ES-I3 (cell line): ENCODE measurements at regions not wholly inside any gene's neighbourhood (a gene's known extent, or its start where the extent isn't known, plus 50 kb on each side); places are given as distances from the start of the nearest gene placed in this dataset.
"Not testable (repeated sequence)": the region's sequence is repeated elsewhere in the genome, so short reads cannot be mapped to it uniquely, and the experiment has no call there.

Experiments
- H3K36me3 ChIP-seq: 2 replicates; pipeline ENCODE4 v1.6.1; 2013; ENCODE audit warnings: mild to moderate bottlenecking, low read length, control low read depth, moderate library complexity; ENCODE audit not compliant: insufficient read depth
- H3K4me1 ChIP-seq: 2 replicates; pipeline ENCODE4 v1.6.1; 2013; ENCODE audit warnings: mild to moderate bottlenecking, control low read depth, low read length; ENCODE audit not compliant: insufficient read depth
- H3K9ac ChIP-seq: 2 replicates; pipeline ENCODE4 v1.6.1; 2013; ENCODE audit warnings: low read depth, mild to moderate bottlenecking, low read length, moderate library complexity
- H3K9me3 ChIP-seq: 2 replicates; pipeline ENCODE4 v1.6.1; 2013; ENCODE audit warnings: mild to moderate bottlenecking, low read length, moderate library complexity; ENCODE audit not compliant: control insufficient read depth, insufficient read depth

- Histone ChIP-seq H3K36me3 (no peaks in the 10 kb centered on the region), H3K4me1 (0 out of 2 replicates have a peak, but pooled peaks cover 5% of the 10 kb centered on the region), H3K9ac (no peak overlapping the region)
Measured at GRCh38 chr6:97702248-97702647, 419.2 kb upstream of the MMS22L start.

DNA sequence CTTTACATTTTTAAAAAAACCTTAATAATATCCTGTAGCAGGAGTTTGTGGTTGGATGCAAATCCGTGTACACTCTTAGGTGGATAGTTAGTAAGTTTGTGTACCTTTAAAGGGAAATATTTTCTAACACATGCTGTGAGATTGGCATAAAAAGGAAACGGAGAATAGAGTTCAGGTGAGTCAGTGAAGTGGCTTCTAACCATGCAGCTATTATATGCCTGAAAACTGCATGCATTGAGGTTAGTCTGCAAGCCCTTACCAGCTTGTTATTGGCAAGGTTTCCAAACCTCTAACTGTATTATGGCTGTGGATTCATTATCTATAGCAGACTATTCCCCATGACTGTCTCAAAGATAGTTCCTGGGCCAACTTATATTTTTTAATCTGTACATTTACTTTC lies 420.6 kb upstream of the MMS22L start:
- H3K36me3 ChIP-seq: no peaks in the 10 kb centered on the region
- H3K9me3 ChIP-seq: no peaks in the 10 kb centered on the region
- no peak overlapping the region for H3K9ac ChIP-seq
- 0 out of 2 replicates have a peak, but pooled peaks cover 5% of the 10 kb centered on the region for H3K4me1 ChIP-seq

More at GRCh38 chr6:97702248-97702647, 419.2 kb upstream of the MMS22L start:
- H3K9me3 ChIP-seq: no peaks in the 10 kb centered on the region

DNA sequence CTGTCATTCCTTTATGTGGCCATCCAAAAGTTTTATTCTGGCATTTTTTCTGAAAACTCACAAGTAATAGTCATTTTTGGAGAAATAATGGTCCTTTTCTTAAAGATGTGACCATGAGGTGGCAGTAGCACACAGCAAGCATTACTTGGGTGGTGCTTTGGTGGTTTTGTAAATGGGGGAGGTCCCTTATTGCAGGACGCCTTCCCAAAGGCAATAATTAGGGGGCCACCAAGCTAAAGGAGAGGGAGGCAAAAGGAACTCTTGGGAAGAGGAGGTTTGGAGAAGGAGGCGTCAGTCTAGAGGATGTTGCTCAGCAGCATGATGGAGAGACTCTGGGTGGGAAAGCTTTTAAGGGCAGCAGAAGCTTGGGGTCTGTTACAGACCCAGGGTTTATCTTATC lies 422.6 kb upstream of the MMS22L start:
- Histone ChIP-seq H3K4me1 (0 out of 2 replicates have a peak, but pooled peaks cover 5% of the 10 kb centered on the region), H3K36me3 (no peaks in the 10 kb centered on the region), H3K9me3 (no peaks in the 10 kb centered on the region), H3K9ac (no peak overlapping the region)

DNA sequence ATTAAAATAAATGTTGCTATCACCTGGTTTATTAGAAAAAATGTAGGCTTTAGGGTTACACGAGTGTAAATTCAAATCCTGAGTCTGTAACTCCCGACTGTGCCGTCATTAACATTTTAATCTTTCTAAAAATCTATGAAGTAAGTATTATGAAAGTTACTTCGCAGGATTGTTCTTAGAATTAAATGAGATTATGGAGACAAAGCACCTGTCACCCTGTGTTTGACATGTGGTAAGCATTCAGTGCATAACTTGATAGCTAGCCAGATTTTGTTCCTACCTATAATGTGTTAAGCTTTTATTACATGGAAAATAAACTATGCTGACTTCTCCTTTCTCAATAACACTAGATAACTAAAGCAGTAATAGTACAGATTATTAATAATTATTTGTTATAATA lies 429.7 kb upstream of the MMS22L start:
- no peak overlapping the region for H3K9ac ChIP-seq
- H3K9me3 ChIP-seq: no peaks in the 10 kb centered on the region
- H3K36me3 ChIP-seq: no peaks in the 10 kb centered on the region
- no peaks in the 10 kb centered on the region for H3K4me1 ChIP-seq

DNA sequence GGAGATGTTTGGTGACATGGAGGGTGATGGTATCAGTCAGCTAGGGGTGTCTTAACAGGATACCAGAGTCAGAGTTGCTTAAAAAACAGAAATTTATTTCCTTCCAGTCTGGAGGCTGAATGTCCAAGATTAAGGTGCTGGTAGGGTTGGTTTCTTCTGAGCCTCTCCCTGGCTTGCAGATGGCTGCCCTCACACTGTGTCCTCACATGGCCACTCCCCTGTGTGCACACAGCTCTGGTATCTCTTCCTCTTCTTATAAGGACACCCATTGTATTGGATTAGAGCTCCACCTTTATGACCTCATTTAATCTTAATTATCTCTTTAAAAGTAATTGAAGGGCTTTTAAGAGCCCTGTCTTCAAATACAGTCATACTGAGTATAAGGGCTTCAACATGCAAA lies 431.8 kb upstream of the MMS22L start:
- Histone ChIP-seq H3K9me3 (no peaks in the 10 kb centered on the region), H3K9ac (no peak overlapping the region), H3K36me3 (no peaks in the 10 kb centered on the region), H3K4me1 (no peaks in the 10 kb centered on the region)

DNA sequence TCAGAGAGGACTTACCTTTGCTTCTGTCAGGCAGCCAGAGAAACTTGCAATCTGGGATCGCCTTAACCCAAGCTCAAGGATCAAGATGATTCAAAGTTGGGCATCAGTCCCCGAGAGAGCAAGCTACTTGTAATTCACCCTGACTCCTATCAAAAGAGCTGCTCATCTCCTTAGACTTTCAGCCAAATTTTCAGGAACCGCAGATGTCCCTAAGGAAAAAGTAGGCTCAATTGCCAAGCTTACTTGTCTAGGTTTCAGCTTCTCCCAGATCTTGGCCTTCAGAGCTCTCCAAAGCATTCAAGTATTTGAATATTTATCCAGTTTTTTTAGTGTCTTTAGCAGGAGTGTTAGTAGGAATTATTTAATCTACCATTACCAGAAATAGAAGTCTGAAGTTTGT lies 434.1 kb upstream of the MMS22L start:
- no peak overlapping the region for H3K9ac ChIP-seq
- H3K4me1 ChIP-seq: no peaks in the 10 kb centered on the region
- H3K36me3 ChIP-seq: no peaks in the 10 kb centered on the region
- H3K9me3 ChIP-seq: no peaks in the 10 kb centered on the region

GRCh38 chr6:97726378-97726777 lies 443.4 kb upstream of the MMS22L start:
- no peaks in the 10 kb centered on the region for H3K4me1 ChIP-seq
- no peaks in the 10 kb centered on the region; the same call in 1 of the 2 replicates for H3K9me3 ChIP-seq
- no peaks in the 10 kb centered on the region for H3K36me3 ChIP-seq
- no peak overlapping the region for H3K9ac ChIP-seq

- Histone ChIP-seq H3K4me1 (no peaks in the 10 kb centered on the region), H3K9me3 (no peaks in the 10 kb centered on the region), H3K36me3 (no peaks in the 10 kb centered on the region), H3K9ac (no peak overlapping the region)
Measured at GRCh38 chr6:97732045-97732444, 449.0 kb upstream of the MMS22L start.

GRCh38 chr6:97757575-97757974 lies 474.6 kb upstream of the MMS22L start:
- Histone ChIP-seq H3K36me3 (no peaks in the 10 kb centered on the region), H3K9me3 (no peaks in the 10 kb centered on the region), H3K9ac (no peak overlapping the region), H3K4me1 (no peaks in the 10 kb centered on the region)

DNA sequence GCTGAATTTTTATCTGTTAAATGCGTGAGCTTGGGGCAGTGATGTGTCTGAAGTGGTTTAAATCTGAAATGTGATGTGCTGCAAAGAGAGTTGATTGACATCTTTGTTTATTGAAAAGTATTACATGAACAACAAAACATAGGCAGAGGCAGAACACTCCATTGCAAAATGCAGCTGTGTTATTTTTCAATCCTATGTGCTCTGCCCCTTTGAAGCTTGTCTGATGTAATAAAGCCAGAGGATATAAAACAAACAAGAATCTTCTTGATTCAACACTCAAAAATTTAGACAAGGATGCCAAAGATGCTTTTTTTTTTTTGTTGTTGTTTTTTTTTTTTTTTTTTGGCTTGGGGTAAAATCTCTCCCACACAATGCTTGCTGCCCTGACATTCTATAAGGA lies 482.4 kb upstream of the MMS22L start:
- Histone ChIP-seq H3K9ac (no peak overlapping the region), H3K9me3 (no peaks in the 10 kb centered on the region), H3K4me1 (no peaks in the 10 kb centered on the region), H3K36me3 (no peaks in the 10 kb centered on the region)

GRCh38 chr6:97771372-97771771 lies 488.4 kb upstream of the MMS22L start:
- no peaks in the 10 kb centered on the region for H3K36me3 ChIP-seq
- H3K9ac ChIP-seq: no peak overlapping the region; the same call in 1 of the 2 replicates
- H3K4me1 ChIP-seq: peaks cover 28% of the 10 kb centered on the region
- no peaks in the 10 kb centered on the region for H3K9me3 ChIP-seq

- Histone ChIP-seq H3K4me1 (peaks cover 46% of the 10 kb centered on the region), H3K9ac (no peak overlapping the region), H3K9me3 (0 out of 2 replicates have a peak, but pooled peaks cover 2% of the 10 kb centered on the region), H3K36me3 (no peaks in the 10 kb centered on the region)
Measured at GRCh38 chr6:97775012-97775411, 492.0 kb upstream of the MMS22L start.

DNA sequence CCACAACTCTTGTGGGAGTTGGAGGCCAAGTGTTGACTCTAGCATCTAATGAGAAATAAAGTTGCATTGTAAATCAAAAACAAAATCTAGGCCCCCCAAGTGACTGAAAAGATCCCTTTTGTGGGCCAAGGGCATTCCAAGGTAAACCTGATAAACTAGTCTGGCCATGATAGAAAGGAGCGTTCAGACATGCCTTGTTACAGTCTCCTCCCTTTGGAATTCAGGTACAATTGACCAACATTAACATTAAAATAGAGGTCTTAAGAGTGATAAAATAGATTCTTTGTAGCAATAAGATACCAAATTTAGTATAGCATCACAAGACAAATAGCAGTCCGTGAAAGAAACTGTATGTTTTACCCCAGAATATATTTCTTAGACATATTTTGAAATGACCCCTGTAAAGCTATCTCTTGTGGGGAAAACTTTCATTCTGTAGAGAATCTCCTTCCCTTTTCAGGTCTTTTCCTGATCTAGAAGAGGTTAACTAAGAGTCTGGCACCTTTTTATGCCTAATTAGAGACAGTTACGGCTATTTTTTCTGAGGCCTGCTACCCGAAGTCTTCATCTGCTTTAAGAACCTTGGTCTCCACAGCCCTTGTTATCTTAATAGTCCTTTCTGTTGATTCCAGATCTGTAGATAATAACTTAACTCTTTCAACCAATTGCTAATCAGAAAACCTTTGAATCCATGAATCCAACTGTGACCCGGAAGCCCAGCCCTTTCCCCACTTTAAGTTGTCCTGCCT lies 495.4 kb upstream of the MMS22L start:
- H3K9ac ChIP-seq: peak overlapping the region; percentile 12; the same call in 1 of the 2 replicates
- no peaks in the 10 kb centered on the region for H3K36me3 ChIP-seq
- peaks cover 28% of the 10 kb centered on the region for H3K4me1 ChIP-seq
- H3K9me3 ChIP-seq: 0 out of 2 replicates have a peak, but pooled peaks cover 2% of the 10 kb centered on the region

GRCh38 chr6:97779039-97779766 lies 496.2 kb upstream of the MMS22L start:
- not testable (repeated sequence) for H3K36me3 ChIP-seq

More at GRCh38 chr6:97779039-97779766, 496.2 kb upstream of the MMS22L start:
- not testable (repeated sequence) for H3K9ac ChIP-seq, H3K9me3 ChIP-seq
- H3K4me1 ChIP-seq: peaks cover 28% of the 10 kb centered on the region
